Bone marrow (tissue), 2 donors: ENCODE measurements at regions not wholly inside any gene's neighbourhood (a gene's known extent, or its start where the extent isn't known, plus 50 kb on each side); places are given as distances from the start of the nearest gene placed in this dataset.

Experiments
- DNase-seq, 2 donors: peaks; one replicate each; lab custom pipeline; 2025; lab: John Stamatoyannopoulos, UW

DNA sequence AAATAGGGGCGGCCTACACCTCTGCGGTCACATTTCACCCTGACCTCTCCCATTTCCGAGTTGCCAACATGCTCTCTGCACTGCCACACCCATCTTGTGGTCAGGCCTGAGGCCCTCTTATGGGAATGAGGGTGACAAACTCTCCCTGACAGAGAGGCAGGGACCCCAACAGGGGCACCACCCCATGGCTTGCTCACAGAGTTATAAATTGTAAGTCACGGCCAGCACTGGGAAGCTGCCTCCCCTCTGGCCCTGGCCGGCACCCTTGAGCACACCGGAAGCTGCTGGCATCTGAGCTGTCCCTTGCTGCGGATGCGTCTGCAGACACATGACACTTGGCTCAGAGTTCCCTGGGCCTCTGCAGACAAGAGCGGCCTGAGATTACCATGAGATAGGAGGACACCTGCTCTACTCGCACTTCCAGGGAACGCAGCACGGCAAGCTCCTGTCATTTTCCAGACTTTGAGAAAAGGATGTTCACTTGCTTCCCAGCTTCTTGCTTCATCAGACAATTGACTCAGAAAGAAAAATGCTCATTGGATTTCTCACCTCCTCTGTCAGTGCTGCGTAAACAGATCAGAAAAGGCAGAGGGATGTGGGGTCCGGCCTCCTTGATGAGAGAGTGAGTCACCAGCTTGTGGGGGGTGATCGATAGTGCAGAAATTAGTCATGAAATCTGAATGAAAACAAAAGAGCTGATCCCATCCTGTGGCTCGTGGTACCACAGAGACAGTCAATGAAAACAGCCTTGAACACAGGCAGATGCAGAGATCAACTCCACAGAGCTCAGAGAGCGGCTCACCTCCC, 269.8 kb downstream of the SYK start:
- DNase-seq, result no peak

DNA sequence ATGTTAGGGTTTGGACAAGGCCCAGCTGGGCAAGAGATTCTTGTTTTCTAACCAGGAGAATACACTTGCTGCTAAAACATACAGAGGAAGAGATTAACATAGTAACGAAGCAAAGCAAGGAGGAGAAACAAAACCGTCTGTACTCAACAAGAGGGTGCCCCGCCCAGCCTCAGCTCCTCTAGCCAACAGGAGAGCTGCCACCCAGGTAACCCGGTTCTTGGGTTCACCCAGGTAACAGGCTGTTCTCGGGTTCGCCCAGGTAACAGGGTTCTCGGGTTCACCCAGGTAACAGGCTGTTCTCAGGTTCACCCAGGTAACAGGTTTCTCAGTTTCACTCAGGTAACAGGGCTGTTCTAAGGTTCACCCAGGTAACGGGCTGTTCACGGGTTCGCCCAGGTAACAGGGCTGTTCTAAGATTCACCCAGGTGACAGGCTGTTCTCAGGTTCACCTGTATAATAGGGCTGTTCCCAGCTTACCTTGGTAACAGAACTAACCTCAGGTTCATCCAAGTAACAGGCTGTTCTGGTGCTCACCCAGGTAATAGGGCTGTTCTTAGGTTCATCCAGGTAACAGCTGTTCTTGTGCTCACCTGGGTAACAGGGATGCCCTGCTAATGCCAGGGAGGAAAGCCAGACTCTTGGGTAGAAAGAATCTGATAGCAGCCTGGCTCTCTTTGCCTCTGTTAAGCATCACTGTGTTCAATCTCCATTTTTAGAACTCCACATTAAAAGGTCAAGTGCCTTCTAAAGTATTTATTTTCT, 271.6 kb downstream of the SYK start:
- no peak for DNase-seq

DNA sequence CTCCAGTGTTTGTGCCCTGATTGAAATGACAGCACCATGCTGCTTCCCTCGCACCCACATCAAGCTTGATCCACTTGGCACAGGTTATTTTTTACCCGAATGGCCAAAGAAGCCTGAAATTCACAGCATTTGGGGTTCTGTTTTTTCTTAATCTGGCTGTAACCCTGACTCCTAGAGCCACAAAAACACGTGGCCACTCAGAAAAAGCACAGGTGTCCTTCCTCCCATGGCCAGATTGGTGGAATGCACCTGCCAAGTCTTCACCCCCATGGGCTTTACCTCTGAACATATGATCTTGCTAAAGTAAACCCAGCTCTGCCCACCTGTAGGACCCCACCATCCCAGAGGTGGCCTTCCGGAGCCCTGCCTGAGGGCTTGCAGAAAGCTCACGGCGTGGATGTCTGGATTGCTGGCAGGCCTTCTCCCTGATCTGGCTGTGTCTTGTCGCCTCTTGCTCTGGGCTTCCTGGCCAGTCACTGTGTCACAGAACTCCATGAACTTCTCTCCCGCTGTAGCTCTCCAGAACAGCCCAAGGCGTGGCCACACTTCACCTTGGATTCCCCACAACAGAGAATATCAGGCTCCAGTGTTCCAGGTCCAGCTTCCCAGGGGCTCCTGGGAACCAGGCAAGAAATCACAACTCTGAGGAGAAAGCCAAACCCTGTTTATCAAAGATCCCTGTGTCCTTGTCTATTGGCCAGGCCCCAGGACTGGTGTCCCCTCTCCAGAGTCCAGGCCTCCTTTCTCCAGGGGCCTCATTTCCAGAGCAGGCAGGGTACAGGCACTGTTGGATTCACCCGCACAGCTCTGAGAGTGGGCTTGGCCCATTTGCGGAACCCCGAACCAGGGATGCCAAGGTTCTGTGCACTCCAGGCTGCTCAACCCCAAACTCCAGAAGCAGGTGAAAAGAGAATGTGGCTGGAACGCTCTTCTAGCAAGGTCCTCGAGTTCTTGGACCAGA, 272.5 kb downstream of the SYK start:
- no peak for DNase-seq

DNA sequence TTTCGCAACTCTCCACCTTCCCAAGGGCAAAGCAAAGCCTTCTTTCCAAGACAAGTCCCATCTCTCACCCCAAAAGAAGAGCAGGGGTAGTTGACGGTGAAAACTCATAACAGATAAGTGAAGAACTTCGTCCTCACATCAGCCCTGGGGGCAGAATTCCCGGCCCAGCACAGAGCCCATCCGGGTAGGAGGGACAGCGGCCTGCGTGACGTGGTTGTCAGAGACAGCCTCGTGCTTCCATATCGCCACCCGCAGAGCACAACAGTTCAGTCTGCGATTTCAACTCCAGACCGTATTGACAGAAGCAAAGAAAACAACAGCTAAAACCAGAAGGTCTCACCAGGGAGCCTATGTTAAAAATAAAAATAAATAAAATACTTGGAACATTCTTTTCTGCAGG, 273.2 kb downstream of the SYK start:
- no peak for DNase-seq

DNA sequence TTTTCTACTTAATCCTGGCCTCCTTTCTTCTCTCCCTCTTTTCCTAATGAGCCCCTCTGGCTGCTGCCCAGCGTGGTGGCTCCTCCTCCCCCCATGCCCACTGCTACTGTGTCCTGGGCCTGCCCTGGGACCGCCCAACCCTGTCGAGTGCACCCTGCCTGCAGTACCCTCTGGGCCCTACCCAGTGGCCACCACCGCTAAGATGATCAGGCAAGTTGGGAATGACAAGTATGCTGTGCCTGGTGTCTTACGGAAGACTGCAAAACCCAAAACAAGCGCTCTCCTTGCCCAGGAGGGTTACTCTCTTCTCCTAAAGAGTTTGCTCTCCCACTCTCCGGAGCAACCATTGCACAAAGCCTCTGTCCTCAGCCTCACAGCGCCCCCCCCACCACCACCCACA, 273.7 kb downstream of the SYK start:
- DNase-seq, result no peak

DNA sequence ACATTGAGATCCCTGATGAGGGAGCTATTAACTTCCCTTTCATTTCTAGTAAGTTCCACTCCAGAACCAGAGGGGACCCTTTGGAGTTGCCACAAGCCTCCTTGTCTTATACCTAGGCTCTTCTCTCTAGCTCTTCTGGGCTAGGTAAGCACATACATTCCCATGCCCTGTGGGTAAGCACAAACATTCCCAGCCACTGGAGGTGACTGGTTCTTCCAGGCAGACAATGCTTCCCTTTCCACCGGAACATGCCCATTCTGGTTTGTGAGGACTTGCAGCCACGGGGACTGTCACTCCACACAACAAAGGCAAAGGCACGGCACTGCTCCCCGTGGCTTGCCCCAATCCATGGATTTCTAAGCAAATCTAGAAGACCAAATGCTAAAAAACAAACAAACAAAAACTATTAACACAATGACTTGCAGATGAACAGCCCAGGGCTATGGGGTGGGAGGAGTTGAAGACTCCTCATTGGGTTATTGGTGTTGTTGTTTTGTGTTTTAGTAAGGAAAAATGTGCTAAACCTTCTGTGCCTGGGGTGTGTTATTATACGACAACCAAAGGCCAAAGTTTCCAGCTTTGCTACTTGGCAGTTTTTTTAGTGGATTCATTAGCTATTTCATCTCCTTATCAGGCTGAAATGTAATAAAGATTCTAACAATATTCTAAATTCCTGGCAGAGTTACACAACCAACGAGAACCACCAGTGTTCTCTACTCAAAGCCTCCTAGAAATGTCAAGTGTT, 276.2 kb downstream of the SYK start:
- no peak for DNase-seq

DNA sequence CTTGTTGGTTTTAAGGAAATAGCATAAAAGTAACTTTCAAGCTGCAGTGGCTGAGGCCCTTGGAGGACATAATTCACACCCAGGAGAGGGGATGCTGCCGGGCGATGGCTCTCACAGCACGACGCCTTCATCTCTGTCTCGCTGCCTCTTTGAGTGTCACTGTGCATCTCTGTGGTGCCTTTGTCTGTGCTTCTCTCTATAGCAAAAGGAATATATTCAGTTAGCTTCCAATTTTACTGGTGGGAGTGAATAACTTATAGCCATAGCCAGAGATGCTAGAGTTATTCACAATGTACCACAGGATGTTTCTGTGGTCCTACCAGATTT, 276.7 kb downstream of the SYK start:
- DNase-seq, result no peak

DNA sequence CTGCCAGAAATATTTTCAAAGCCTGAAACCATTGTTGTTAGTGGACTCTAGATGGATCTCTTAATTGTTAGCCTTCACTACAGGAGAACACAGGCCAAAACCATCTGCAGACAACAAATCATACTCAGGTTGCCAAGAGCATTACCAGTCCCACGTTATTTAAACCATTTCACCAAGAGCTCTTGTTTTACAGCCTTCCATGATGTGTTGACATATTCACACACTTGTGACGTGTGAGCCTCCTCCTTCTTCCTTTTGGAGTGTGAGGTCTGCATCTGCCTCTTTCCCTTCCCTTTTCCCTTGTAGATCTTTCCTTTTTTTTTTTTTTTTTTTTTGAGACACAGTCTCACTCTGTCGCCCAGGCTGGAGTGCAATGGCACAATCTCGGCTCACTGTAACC, 279.0 kb downstream of the AUH start:
- no peak for DNase-seq

DNA sequence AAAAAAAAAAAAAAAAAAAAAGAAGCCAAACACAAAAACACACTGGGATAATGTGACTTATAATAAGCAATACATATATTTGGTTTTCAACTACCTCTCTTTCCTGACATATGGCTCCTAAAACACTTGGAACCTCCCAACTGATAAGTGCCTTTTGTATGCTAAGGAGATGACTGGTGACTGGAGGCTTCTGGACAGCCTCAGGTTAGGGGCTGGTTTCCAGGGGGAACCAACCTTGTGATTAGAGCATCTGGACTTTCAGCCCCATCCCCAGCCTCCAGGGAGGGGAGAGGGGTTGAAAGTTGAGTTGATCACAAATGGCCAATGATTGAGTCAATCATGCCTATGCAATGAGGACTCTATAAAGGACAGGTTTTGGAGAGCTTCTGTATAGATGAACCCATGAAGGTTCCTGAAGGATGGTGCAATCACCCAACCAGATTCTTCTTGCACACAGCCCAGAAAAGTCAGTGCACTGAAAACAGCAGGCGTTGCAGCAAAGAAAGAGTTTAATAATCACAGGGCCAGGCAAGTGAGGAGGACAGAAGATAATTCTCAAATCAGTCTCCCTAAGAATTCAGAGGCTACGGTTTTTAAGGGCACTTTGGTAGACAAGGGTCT, 276.7 kb downstream of the AUH start:
- no peak for DNase-seq

DNA sequence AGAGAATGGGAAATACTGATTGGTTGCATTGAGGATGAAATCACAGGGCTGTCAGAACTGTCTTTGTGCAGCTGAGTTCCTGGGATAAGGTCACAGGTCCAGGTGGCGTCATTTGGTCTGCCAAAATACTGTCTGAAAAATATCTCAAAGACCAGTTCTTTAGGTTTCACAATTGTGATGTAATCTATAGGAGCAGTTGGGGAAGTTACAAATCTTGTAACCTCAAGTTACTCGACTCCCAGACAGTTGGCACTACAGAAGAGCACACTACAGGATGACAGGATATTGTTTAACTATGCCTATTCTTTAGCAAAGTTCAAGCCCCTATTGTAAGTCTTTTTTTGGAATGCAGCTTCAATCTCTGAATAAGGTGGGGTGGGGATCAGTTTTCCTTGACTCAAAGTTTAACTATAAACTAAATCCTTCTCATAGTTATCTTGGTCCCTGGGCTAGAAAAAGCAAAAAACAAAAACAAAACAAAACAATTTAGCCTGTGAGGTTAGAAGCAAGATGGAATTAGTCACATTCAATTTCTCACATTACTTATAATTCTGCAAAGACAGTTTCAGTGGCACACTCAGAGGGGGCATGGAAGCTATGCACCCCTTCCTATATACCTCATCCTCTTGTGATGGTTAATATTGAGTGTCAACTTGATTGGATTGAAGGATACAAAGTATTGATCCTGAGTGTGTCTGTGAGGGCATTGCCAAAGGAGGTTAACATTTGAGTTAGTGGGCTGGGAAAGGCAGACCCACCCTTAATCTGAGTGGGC, 276.0 kb downstream of the AUH start:
- DNase-seq, result peak in 1 of 2 donors; percentile 64

DNA sequence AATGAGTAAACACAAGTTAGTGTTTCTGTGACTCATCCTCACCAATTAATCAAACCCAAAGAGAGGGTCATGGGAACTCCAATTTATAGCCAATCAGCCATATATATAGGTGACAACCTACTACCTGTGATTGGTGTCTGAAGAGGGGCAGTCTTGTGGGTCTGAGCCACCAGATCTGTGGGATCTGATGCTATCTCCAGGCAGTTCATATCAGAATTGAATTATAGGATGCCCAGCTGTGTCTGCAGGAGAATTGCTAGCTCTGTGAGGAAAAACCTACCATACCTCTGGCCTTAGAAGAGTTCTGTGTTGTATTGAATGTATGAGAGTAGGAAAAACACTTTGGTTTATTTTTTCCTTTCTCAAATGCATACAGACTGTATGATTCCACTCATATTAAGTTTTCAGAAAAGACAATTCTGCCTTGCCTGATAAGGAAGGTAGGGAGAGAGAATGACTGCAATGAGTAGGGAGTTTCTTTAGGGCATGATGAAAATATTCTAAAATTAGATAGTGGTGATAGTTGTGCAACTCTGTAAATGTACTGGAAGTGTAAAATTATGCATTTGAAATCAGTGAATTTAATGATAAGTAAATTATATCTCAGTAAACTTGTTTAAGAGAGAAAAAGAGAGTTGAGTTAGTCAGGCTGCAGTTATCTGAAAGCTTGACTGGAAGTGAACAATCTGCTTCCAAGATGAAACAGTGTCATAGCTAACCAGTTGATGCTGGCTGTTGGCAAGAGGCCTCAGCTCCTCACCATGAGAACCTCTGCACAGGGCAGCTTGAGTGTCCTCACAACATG, 274.9 kb downstream of the AUH start:
- DNase-seq, result no peak

DNA sequence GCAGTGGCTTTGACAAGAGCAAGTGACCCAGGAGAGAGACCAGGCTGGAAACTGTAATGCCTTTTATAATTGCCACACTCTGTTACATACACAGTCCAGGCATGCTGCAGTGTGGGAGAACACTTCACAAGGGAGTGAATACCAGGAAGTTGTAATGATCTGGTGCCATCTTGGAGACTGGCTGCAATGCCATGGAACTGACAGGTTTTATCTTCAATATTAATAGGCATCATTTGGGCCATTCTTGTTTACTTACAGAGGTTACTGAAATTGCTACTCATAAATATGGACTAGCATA, 274.3 kb downstream of the AUH start:
- no peak for DNase-seq

DNA sequence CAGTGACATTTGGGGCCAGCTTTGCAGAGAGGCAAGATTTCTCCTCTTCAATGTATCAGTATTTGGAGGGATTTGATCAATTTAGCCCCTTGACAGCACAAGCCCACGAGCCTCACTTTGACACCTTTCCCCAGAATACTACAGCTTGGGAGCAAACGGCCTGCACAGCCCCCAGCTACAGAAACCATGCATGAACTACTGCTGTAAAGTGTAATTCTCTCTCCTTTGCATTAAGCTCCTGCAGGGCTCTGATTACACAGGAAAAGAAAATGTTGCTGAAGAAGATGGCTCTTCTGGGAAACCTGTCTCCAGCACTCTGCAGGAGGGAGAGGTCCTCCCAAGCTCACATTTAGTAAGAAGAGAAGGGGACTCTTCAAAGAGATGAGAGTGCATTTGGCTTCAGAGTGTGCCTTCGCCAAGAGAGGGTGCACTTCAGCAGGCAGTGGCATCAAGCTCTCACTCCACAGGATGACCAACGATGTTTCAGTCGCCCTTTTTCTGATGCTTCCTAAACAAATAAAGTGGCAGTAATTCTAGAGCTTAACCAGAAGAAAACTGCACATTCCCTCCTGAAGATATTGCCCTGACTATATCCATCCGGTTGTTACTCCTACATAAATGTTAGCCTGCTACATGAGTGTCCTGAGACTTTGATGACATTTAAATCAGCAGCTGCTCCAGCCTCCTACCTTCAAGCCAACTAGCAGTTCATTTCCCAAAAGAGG, 272.2 kb downstream of the AUH start:
- peak in 1 of 2 donors; percentile 42 for DNase-seq

DNA sequence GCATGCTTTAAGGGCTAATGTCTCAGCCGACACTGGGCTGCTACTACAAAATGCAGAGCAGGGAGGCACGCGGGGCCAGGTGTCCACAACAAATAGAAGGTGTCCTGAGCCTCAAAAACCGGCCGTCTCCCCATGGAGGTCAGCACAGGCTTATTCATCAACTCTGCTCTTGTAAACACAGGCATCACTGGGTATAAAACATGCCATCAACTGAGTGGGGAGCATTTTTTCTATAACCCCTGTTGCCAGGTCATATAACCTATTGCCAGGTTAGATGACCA, 271.6 kb downstream of the AUH start:
- no peak for DNase-seq

DNA sequence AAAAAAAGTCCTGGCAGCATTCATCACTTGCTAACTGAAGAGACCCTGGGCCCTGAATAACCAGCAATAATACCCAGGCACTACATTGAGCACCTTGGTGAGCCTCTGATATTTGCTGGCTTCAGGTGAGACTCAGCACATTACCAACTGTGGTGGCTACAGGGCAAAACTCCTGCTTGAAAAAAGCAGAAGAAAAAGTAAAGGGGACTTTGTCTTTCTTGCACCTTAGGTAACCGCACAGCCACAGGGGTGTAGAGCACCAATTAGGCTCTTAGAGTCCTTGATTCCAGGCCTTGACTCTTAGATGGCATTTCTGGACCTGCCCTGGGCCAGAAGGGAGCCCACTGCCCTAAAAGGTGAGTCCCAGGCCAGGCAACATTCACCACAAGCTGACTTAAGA, 269.5 kb downstream of the AUH start:
- no peak for DNase-seq

DNA sequence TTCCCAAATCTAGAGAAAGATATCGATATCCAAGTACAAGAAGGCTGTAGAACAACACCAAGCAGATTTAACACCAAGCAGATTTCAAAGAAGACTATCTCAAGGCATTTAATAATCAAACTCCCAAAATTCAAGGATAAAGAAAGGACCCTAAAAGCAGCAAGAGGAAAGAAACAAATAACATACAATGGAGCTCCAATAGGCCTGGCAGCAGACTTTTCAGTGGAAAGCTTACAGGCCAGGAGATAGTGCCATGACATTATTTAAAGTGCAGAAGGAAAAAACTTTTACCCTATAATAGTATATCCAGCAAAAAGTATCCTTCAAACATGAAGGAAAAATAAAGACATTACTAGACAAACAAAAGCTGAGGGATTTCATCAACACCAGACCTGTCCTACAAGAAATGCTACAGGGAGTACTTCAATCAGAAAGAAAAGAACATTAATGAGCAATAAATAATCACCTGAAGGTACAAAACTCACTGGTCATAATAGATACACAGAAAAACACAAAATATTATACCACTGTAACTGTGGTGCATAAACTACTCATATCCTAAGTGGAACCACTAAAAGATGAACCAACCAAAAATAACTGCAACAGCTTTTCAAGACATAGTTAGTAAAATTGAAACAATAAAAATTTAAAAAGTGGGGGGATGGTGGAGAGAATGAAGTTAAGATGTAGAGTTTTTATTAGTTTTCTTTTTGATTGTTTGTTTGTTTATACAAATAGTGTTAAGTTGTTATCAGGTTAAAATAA, 267.2 kb downstream of the AUH start:
- DNase-seq, result no peak

DNA sequence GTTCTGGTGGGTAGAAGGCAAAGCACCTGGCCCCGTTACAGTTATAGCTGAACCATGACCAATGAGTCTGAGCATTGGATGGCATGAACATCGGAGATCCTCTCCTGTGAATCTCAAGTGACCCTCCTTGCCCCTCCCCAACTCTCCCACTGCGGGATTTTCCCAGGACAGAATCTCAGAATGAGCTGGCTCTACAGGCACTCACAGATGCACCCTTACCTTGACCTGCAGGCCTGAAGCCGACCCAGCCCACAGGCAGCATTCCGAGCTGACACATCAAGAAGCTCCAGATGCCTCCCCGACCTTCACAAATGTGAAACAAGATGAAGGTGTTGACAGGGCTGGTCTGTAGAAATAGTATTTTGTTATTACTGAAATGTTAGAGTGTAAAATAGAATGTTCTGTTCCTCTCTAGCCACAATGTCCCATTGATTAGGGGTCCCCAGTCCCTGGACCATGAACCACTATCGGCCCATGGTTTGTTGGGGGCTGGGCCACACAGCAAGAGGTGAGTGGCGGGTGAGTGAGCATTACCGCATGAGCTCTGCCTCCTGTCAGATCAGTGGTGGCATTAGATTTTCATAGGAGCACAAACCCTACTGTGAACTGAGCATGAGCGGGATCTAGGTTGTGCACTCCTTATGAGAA, 263.4 kb downstream of the AUH start:
- no peak for DNase-seq

DNA sequence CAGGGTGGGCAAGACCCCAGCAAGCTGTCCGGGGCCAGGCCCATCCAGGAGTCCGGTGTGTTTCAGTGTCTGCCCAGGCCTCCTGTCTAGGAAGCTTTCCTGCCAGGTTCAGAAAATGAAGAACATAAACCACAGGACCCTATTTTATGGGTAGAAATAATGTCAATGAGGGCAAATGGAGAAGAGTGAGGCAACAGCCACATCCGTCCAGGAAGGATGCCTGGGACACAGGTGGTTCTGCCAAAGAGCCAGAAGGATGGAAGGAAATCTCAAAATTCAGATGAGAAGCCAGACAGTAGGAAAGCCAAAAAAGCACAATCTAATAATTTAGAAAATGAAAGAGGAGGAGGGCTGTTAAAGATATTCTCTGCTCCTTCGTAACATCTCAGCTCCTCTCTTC, 262.3 kb downstream of the AUH start:
- DNase-seq, result no peak
